IMR-90 (cell line): ENCODE measurements at regions not wholly inside any gene's neighbourhood (a gene's known extent, or its start where the extent isn't known, plus 50 kb on each side); places are given as distances from the start of the nearest gene placed in this dataset.
"Not testable (repeated sequence)": the region's sequence is repeated elsewhere in the genome, so short reads cannot be mapped to it uniquely, and the experiment has no call there.

ENCODE experiments used
- ATAC-seq: fragments of 200-7000 bp; cut with Tn5 transposase; 2 replicates; pipeline ENCODE4 v1.9.1; 2020; ENCODE audit warnings: low read depth, mild to moderate bottlenecking, moderate library complexity
- BruUV-seq: library from RNA; stranded (reverse); fragments of 400-500 nt; replicated peaks from 2 replicates; lab custom pipeline; 2021; lab: Mats Ljungman, UMichigan
- CTCF ChIA-PET: fragments of 300-600 bp; formaldehyde crosslinking; extraction: SDS; loops from one replicate; lab custom pipeline; 2021; ENCODE audit warnings: antibody characterized with exemption; lab: Yijun Ruan, JAX
- POLR2A ChIA-PET: fragments of 300-600 bp; sonication (Branson Sonifier 250); formaldehyde crosslinking; loops from one replicate; lab custom pipeline; 2022; ENCODE audit warnings: antibody characterized with exemption; ENCODE audit not compliant: unreplicated experiment; lab: Charles Lee
- DNase-seq: peaks from one replicate; pipeline ENCODE4 v3.0.0; 2013
- H2AFZ ChIP-seq: replicated peaks from 2 replicates; pipeline ENCODE3; 2013; ENCODE audit warnings: low read length, mild to moderate bottlenecking; ENCODE audit not compliant: poor library complexity
- H2AK5ac ChIP-seq: 2 replicates; pipeline ENCODE4 v1.6.1; 2013; ENCODE audit warnings: low read depth, low read length, inconsistent platforms
- H2AK9ac ChIP-seq: replicated peaks from 2 replicates; pipeline ENCODE3; 2013; ENCODE audit warnings: mild to moderate bottlenecking, low read depth, low read length, moderate library complexity; ENCODE audit not compliant: poor library complexity
- H2BK120ac ChIP-seq: 2 replicates; pipeline ENCODE4 v1.6.1; 2013; ENCODE audit warnings: low read depth, low read length, inconsistent platforms
- H2BK15ac ChIP-seq: 3 replicates; pipeline ENCODE4 v1.6.1; 2013; ENCODE audit warnings: low read depth, low read length, inconsistent platforms
- H2BK20ac ChIP-seq: 2 replicates; pipeline ENCODE4 v1.6.1; 2013; ENCODE audit warnings: low read depth, mild to moderate bottlenecking, inconsistent platforms, low read length, moderate library complexity
- H2BK5ac ChIP-seq: 2 replicates; pipeline ENCODE4 v1.6.1; 2013; ENCODE audit warnings: mild to moderate bottlenecking, low read depth, low read length, inconsistent platforms; ENCODE audit not compliant: poor library complexity, severe bottlenecking
- H3K14ac ChIP-seq: replicated peaks from 2 replicates; pipeline ENCODE4 v1.6.1; 2013; ENCODE audit warnings: low read depth, low read length, inconsistent platforms
- H3K18ac ChIP-seq: 2 replicates; pipeline ENCODE4 v1.6.1; 2013; ENCODE audit warnings: low read depth, low read length, control low read depth
- H3K23ac ChIP-seq: 2 replicates; pipeline ENCODE4 v1.6.1; 2013; ENCODE audit warnings: low read depth, low read length, inconsistent platforms
- H3K27ac ChIP-seq: 2 replicates; pipeline ENCODE4 v1.5.1; 2013; ENCODE audit warnings: mild to moderate bottlenecking, control low read depth, low read length; ENCODE audit not compliant: insufficient read depth
- H3K27me3 ChIP-seq: 2 replicates; pipeline ENCODE4 v1.6.1; 2013; ENCODE audit warnings: low read length; ENCODE audit not compliant: control insufficient read depth, insufficient read depth
- H3K36me3 ChIP-seq: 2 replicates; pipeline ENCODE4 v1.6.1; 2013; ENCODE audit warnings: low read length, mixed read lengths; ENCODE audit not compliant: control insufficient read depth, insufficient read depth
- H3K4ac ChIP-seq: 2 replicates; pipeline ENCODE4 v1.6.1; 2013; ENCODE audit warnings: low read depth, low read length, inconsistent platforms
- H3K4me1 ChIP-seq: 2 replicates; pipeline ENCODE4 v1.6.1; 2013; ENCODE audit warnings: low read length, mixed read lengths; ENCODE audit not compliant: control insufficient read depth, insufficient read depth
- H3K4me2 ChIP-seq: 2 replicates; pipeline ENCODE4 v1.6.1; 2013; ENCODE audit warnings: low read depth, mild to moderate bottlenecking, control low read depth, low read length, moderate library complexity
- H3K4me3 ChIP-seq: 2 replicates; pipeline ENCODE4 v1.5.1; 2013; ENCODE audit warnings: low read depth, mild to moderate bottlenecking, control low read depth, low read length, moderate library complexity; ENCODE audit not compliant: insufficient read depth
- H3K56ac ChIP-seq: 2 replicates; pipeline ENCODE4 v1.6.1; 2013; ENCODE audit warnings: low read length, inconsistent platforms; ENCODE audit not compliant: insufficient read depth; ENCODE audit errors: extremely low read depth
- H3K79me1 ChIP-seq, 2 experiments: 2 replicates each; pipeline ENCODE4 v1.6.1; 2013; ENCODE audit warnings: low read length in 2 of 2, inconsistent platforms in 1 of 2, low read depth in 1 of 2
- H3K9ac ChIP-seq: 2 replicates; pipeline ENCODE4 v1.6.1; 2013; ENCODE audit warnings: low read depth, low read length, control low read depth
- H3K9me1 ChIP-seq: 2 replicates; pipeline ENCODE4 v1.6.1; 2013; ENCODE audit warnings: low read length, inconsistent platforms; ENCODE audit not compliant: insufficient read depth
- H3K9me3 ChIP-seq: 2 replicates; pipeline ENCODE4 v1.6.1; 2013; ENCODE audit warnings: low read length; ENCODE audit not compliant: control insufficient read depth, insufficient read depth
- H4K20me1 ChIP-seq: 2 replicates; pipeline ENCODE4 v1.6.1; 2013; ENCODE audit warnings: low read length, inconsistent platforms; ENCODE audit not compliant: insufficient read depth
- H4K5ac ChIP-seq: 2 replicates; pipeline ENCODE4 v1.6.1; 2013; ENCODE audit warnings: mild to moderate bottlenecking, low read depth, low read length, control low read depth
- H4K8ac ChIP-seq, 2 experiments: 2 replicates each; pipeline ENCODE4 v1.6.1; 2013; ENCODE audit warnings: low read depth in 2 of 2, low read length in 2 of 2, control low read depth in 1 of 2, inconsistent platforms in 1 of 2
- H4K91ac ChIP-seq: 2 replicates; pipeline ENCODE4 v1.6.1; 2013; ENCODE audit warnings: low read depth, low read length, inconsistent platforms; ENCODE audit not compliant: insufficient read depth
- WGBS, 2 experiments: methylation state at CpG; one replicate each; pipeline versions ENCODE4 v1.1.5 to v1.1.7; 2013; ENCODE audit warnings: missing lambda C conversion rate in 2 of 2; ENCODE audit not compliant: insufficient read length in 1 of 2; ENCODE audit errors: extremely low coverage in 2 of 2; 5-methylcytosine and 5-hydroxymethylcytosine counted together
- dilution Hi-C: fragments of 300-500 bp; cut with HindIII; formaldehyde crosslinking; loops from one replicate; pipeline ENCODE4 v1.14.3; 2018; ENCODE audit warnings: low sequenced_read_pairs; ENCODE audit not compliant: unreplicated experiment
- in situ Hi-C: fragments of 300-500 bp; cut with MboI; formaldehyde crosslinking; loops from 3 replicates; pipeline ENCODE4 v1.14.3; 2019; ENCODE audit warnings: low sequenced_read_pairs, inconsistent platforms, mixed read lengths
- intact Hi-C: fragments of 100-400 bp; cut with micrococcal nuclease; formaldehyde crosslinking; loops from 2 replicates; pipeline ENCODE4 v1.10.0; 2022

- H3K4me3 ChIP-seq, H2BK15ac ChIP-seq, H3K18ac ChIP-seq, H3K9ac ChIP-seq, H4K5ac ChIP-seq, DNase-seq, H2AK5ac ChIP-seq, in situ Hi-C loops, H2AK9ac ChIP-seq, H2BK5ac ChIP-seq, H3K14ac ChIP-seq, H2BK120ac ChIP-seq, H3K23ac ChIP-seq, BruUV-seq, H3K9me3 ChIP-seq, H3K27me3 ChIP-seq, H3K4me1 ChIP-seq, POLR2A ChIA-PET, H3K4me2 ChIP-seq, CTCF ChIA-PET, H3K79me1 ChIP-seq, H3K36me3 ChIP-seq, H4K91ac ChIP-seq, H4K8ac ChIP-seq, H4K20me1 ChIP-seq, H3K4ac ChIP-seq, H2BK20ac ChIP-seq, H3K27ac ChIP-seq, H3K9me1 ChIP-seq, H2AFZ ChIP-seq, dilution Hi-C loops, ATAC-seq, intact Hi-C loops, H3K56ac ChIP-seq: not testable (repeated sequence)
- WGBS, 2 experiments = no CpG with 5 or more reads among the region's 12 CpGs
Observed at GRCh38 chr21:20221981-20222380, 776.2 kb upstream of the NCAM2 start.

GRCh38 chr21:20236649-20237048, 761.6 kb upstream of the NCAM2 start:
- H3K23ac ChIP-seq, in situ Hi-C loops, H3K27me3 ChIP-seq, H2AK9ac ChIP-seq, DNase-seq, H3K9me1 ChIP-seq, H3K27ac ChIP-seq, H3K4me3 ChIP-seq, H3K4me1 ChIP-seq, H2BK15ac ChIP-seq, H3K18ac ChIP-seq, H3K79me1 ChIP-seq, H3K56ac ChIP-seq, dilution Hi-C loops, H2BK120ac ChIP-seq, H3K9ac ChIP-seq, H3K4me2 ChIP-seq, BruUV-seq, H3K4ac ChIP-seq, H3K36me3 ChIP-seq, H4K91ac ChIP-seq, H3K9me3 ChIP-seq, H2AK5ac ChIP-seq, H2BK20ac ChIP-seq, H2BK5ac ChIP-seq, H4K8ac ChIP-seq, H3K14ac ChIP-seq, H4K5ac ChIP-seq, ATAC-seq, H4K20me1 ChIP-seq, intact Hi-C loops, POLR2A ChIA-PET, H2AFZ ChIP-seq: not testable (repeated sequence)
- WGBS, 2 experiments = no CpG with 5 or more reads among the region's 1 CpG
- CTCF ChIA-PET = interaction anchor here (0.6 to 0.7 kb wide), 2 partner anchors 9 to 23 kb away, joined by 3 read pairs; no protein-coding TSS in a partner anchor
